HG02763 (cell line): ENCODE measurements at regions not wholly inside any gene's neighbourhood (a gene's known extent, or its start where the extent isn't known, plus 50 kb on each side); places are given as distances from the start of the nearest gene placed in this dataset.
"Not testable (repeated sequence)": the region's sequence is repeated elsewhere in the genome, so short reads cannot be mapped to it uniquely, and the experiment has no call there.

ENCODE experiments used
- ATAC-seq: cut with Tn5 transposase; IDR thresholded peaks from one replicate; pipeline ENCODE4 v1.9.1; 2021; ENCODE audit warnings: mild to moderate bottlenecking, moderate library complexity; ENCODE audit not compliant: unreplicated experiment

GRCh38 chr1:164092603-164093353 is 466.2 kb upstream of the PBX1 start:
- no peak for ATAC-seq

- no peak for ATAC-seq
Observed at GRCh38 chr1:164093543-164093942, 465.4 kb upstream of the PBX1 start.

- no peak for ATAC-seq
Observed at GRCh38 chr1:164101802-164102201, 457.2 kb upstream of the PBX1 start.

- no peak for ATAC-seq
Observed at GRCh38 chr1:164131949-164132348, 427.0 kb upstream of the PBX1 start.

- ATAC-seq: no peak
Observed at GRCh38 chr1:164137273-164137925, 421.6 kb upstream of the PBX1 start.

- ATAC-seq: no peak
Observed at GRCh38 chr1:164141797-164142196, 417.2 kb upstream of the PBX1 start.

- no peak for ATAC-seq
Observed at GRCh38 chr1:164154622-164155021, 404.4 kb upstream of the PBX1 start.

GRCh38 chr1:164155347-164155746 is 403.6 kb upstream of the PBX1 start:
- no peak for ATAC-seq

GRCh38 chr1:164163289-164163849 is 395.6 kb upstream of the PBX1 start:
- ATAC-seq: no peak

- ATAC-seq: no peak
Observed at GRCh38 chr1:164165466-164165865, 393.5 kb upstream of the PBX1 start.

GRCh38 chr1:164166454-164166853 is 392.5 kb upstream of the PBX1 start:
- not testable (repeated sequence) for ATAC-seq

GRCh38 chr1:164177118-164177517 is 381.9 kb upstream of the PBX1 start:
- no peak for ATAC-seq

GRCh38 chr1:164180824-164181223 is 378.2 kb upstream of the PBX1 start:
- no peak for ATAC-seq

GRCh38 chr1:164183854-164184635 is 374.9 kb upstream of the PBX1 start:
- no peak for ATAC-seq

- ATAC-seq: no peak
Observed at GRCh38 chr1:164186881-164187280, 372.1 kb upstream of the PBX1 start.

- ATAC-seq: no peak
Observed at GRCh38 chr1:164188497-164188896, 370.5 kb upstream of the PBX1 start.

- no peak for ATAC-seq
Observed at GRCh38 chr1:164191191-164191590, 367.8 kb upstream of the PBX1 start.

GRCh38 chr1:164210211-164210739 is 348.7 kb upstream of the PBX1 start:
- ATAC-seq: no peak

- no peak for ATAC-seq
Observed at GRCh38 chr1:164223378-164223777, 335.6 kb upstream of the PBX1 start.

GRCh38 chr1:164225011-164225410 is 334.0 kb upstream of the PBX1 start:
- ATAC-seq: no peak

- no peak for ATAC-seq
Observed at GRCh38 chr1:164226977-164227376, 332.0 kb upstream of the PBX1 start.
